CD4-positive, alpha-beta T cell treated with Interleukin-6 at 100 ng/mL for 8 hours (primary cell): ENCODE measurements at regions not wholly inside any gene's neighbourhood (a gene's known extent, or its start where the extent isn't known, plus 50 kb on each side); places are given as distances from the start of the nearest gene placed in this dataset.

ENCODE experiments used
- DNase-seq: peaks from one replicate; pipeline ENCODE4 v3.0.0-alpha.2; 2020; ENCODE audit warnings: mixed read lengths, low spot score

GRCh38 chr3:20909511-20909910 is 723.5 kb upstream of the SGO1 start:
- DNase-seq = no peak

- no peak for DNase-seq
These were observed 719.3 kb upstream of the SGO1 start for GRCh38 chr3:20905210-20905805.

- DNase-seq = no peak
These were observed 718.7 kb upstream of the SGO1 start for GRCh38 chr3:20904671-20905070.

- DNase-seq = no peak
These were observed 713.0 kb upstream of the SGO1 start for GRCh38 chr3:20898962-20899361.

GRCh38 chr3:20890111-20890519 is 704.1 kb upstream of the SGO1 start:
- no peak for DNase-seq

- DNase-seq = no peak
These were observed 692.7 kb upstream of the SGO1 start for GRCh38 chr3:20878691-20879090.

- no peak for DNase-seq
These were observed 687.2 kb upstream of the SGO1 start for GRCh38 chr3:20873235-20873634.

- no peak for DNase-seq
These were observed 684.3 kb upstream of the SGO1 start for GRCh38 chr3:20870106-20870899.

GRCh38 chr3:20865803-20866202 is 679.8 kb upstream of the SGO1 start:
- DNase-seq = no peak

- DNase-seq = no peak
These were observed 675.4 kb upstream of the SGO1 start for GRCh38 chr3:20861454-20861853.

- DNase-seq = no peak
These were observed 671.6 kb upstream of the SGO1 start for GRCh38 chr3:20857636-20858035.

GRCh38 chr3:20853890-20854289 is 667.9 kb upstream of the SGO1 start:
- no peak for DNase-seq

GRCh38 chr3:20852712-20853111 is 666.7 kb upstream of the SGO1 start:
- DNase-seq = no peak

GRCh38 chr3:20849975-20850374 is 664.0 kb upstream of the SGO1 start:
- no peak for DNase-seq

GRCh38 chr3:20846832-20847231 is 660.8 kb upstream of the SGO1 start:
- no peak for DNase-seq

GRCh38 chr3:20846066-20846465 is 660.1 kb upstream of the SGO1 start:
- no peak for DNase-seq

GRCh38 chr3:20844851-20845250 is 658.8 kb upstream of the SGO1 start:
- DNase-seq = no peak

- DNase-seq = no peak
These were observed 656.8 kb upstream of the SGO1 start for GRCh38 chr3:20842594-20843436.

- no peak for DNase-seq
These were observed 656.0 kb upstream of the SGO1 start for GRCh38 chr3:20842002-20842401.

- DNase-seq = no peak
These were observed 651.8 kb upstream of the SGO1 start for GRCh38 chr3:20837676-20838302.

- no peak for DNase-seq
These were observed 650.8 kb upstream of the SGO1 start for GRCh38 chr3:20836801-20837200.

- no peak for DNase-seq
These were observed 647.0 kb upstream of the SGO1 start for GRCh38 chr3:20832963-20833362.
